ENCODE measurements at regions not wholly inside any gene's neighbourhood (a gene's known extent, or its start where the extent isn't known, plus 50 kb on each side); places are given as distances from the start of the nearest gene placed in this dataset.

GRCh38 chr4:58209551-58209950 is 1099.4 kb upstream of the IGFBP7 start:
- TF ChIP-seq POLR2A (IDR thresholded peaks at IDR 0.05; ENCODE audit: low read length) (no peak), GATA1 (IDR thresholded peaks at IDR 0.05; ENCODE audit: low read depth, low read length) (no peak)
- no peak for DNase-seq

- no peak for TF ChIP-seq POLR2A (IDR thresholded peaks at IDR 0.05; ENCODE audit: low read length)
- no peak for TF ChIP-seq GATA1 (IDR thresholded peaks at IDR 0.05; ENCODE audit: low read depth, low read length)
- DNase-seq: no peak
Observed at GRCh38 chr4:58209001-58209400, 1098.8 kb upstream of the IGFBP7 start.

- no peak for DNase-seq
- TF ChIP-seq POLR2A (IDR thresholded peaks at IDR 0.05; ENCODE audit: low read length) (no peak), GATA1 (IDR thresholded peaks at IDR 0.05; ENCODE audit: low read depth, low read length) (no peak)
Observed at GRCh38 chr4:58205446-58206235, 1095.5 kb upstream of the IGFBP7 start.

- TF ChIP-seq POLR2A (IDR thresholded peaks at IDR 0.05; ENCODE audit: low read length): no peak
- no peak for TF ChIP-seq GATA1 (IDR thresholded peaks at IDR 0.05; ENCODE audit: low read depth, low read length)
- DNase-seq: no peak
Observed at GRCh38 chr4:58192217-58192616, 1082.0 kb upstream of the IGFBP7 start.

- TF ChIP-seq GATA1 (IDR thresholded peaks at IDR 0.05; ENCODE audit: low read depth, low read length): no peak
- TF ChIP-seq POLR2A (IDR thresholded peaks at IDR 0.05; ENCODE audit: low read length): no peak
Observed at GRCh38 chr4:58191109-58191508, 1080.9 kb upstream of the IGFBP7 start.

GRCh38 chr4:58188316-58188715 is 1078.1 kb upstream of the IGFBP7 start:
- DNase-seq: no peak
- TF ChIP-seq GATA1 (IDR thresholded peaks at IDR 0.05; ENCODE audit: low read depth, low read length): no peak
- TF ChIP-seq POLR2A (IDR thresholded peaks at IDR 0.05; ENCODE audit: low read length): no peak

More at GRCh38 chr4:58191109-58191508, 1080.9 kb upstream of the IGFBP7 start:
- no peak for DNase-seq

DNA sequence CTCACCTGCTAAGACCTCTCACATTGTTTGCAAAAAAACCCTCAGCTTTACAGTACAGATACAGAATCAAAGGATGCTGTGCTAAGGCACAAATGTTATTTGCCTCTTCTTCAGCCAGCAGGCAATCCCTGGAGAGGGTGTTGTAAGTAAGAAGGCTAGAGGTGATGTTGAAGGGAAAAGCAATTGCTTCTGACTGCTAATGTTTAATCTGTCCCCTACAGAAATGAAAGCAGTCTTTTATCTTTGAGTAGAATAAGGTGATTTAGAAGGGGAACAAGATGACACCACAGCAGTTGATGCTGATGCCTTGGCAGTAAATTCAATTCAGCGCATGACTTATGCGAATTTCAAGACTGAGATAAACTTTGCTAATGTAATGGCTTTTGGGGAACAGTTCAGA is 1064.8 kb upstream of the IGFBP7 start:
- TF ChIP-seq POLR2A (IDR thresholded peaks at IDR 0.05; ENCODE audit: low read length): no peak
- TF ChIP-seq GATA1 (IDR thresholded peaks at IDR 0.05; ENCODE audit: low read depth, low read length): no peak
- DNase-seq: no peak

DNA sequence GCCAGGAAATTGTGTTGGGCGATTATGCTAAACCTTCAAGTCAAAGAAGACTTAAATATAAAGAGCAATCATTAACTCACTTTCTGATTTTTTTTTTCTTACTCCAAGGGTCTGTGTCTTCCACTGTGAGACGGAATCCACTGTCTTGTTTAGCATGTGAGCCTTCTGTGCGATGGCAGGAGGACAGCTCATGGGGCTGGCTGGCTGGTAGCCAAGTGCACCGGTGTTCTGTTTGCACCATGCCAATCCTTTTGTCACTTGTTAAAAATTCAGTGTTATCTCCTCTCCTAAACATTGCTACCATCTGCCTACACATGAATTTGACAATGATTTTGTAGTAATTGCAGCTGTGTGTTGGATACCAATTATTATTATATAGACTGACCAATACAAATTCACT is 1056.3 kb upstream of the IGFBP7 start:
- TF ChIP-seq POLR2A (IDR thresholded peaks at IDR 0.05; ENCODE audit: low read length): no peak
- TF ChIP-seq GATA1 (IDR thresholded peaks at IDR 0.05; ENCODE audit: low read depth, low read length): no peak

GRCh38 chr4:58163156-58163555 is 1053.0 kb upstream of the IGFBP7 start:
- DNase-seq: no peak
- TF ChIP-seq POLR2A (IDR thresholded peaks at IDR 0.05; ENCODE audit: low read length): no peak
- no peak for TF ChIP-seq GATA1 (IDR thresholded peaks at IDR 0.05; ENCODE audit: low read depth, low read length)

More for the DNA sequence above, 1056.3 kb upstream of the IGFBP7 start:
- no peak for DNase-seq

DNA sequence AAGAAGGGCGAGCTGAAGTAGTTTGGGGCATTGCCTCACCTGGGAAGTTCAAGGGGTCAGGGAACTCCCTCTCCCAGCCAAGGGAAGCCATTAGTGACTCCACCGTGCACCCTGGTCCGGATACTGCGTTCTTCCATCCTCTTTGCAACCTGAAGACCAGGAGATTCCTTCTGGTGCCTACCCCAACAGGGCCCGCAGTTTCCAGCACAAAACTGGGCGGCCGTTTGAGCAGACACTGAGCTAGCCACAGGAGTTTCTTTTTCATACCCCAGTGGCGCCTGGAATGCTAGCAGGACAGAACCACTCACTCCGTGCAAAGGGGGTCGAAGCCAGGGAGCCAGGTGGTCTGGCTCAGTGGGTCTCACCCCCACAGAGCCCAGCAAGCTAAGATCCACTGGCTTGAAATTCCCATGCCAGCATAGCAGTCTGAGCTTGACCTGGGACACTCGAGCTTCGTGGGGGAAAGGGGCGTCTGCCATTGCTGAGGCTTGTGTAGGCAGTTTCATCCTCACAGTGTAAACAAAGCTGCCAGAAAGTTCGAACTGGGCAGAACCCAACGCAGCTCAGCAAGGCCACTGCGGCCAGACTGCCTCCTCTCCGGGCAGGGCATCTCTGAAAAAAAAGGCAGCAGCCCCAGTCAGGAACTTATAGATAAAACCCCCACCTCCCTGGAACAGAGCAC is 1039.4 kb upstream of the IGFBP7 start:
- no peak for TF ChIP-seq GATA1 (IDR thresholded peaks at IDR 0.05; ENCODE audit: low read depth, low read length)
- TF ChIP-seq POLR2A (IDR thresholded peaks at IDR 0.05; ENCODE audit: low read length): no peak

GRCh38 chr4:58144721-58145120 is 1034.5 kb upstream of the IGFBP7 start:
- DNase-seq: no peak
- TF ChIP-seq POLR2A (IDR thresholded peaks at IDR 0.05; ENCODE audit: low read length) (no peak), GATA1 (IDR thresholded peaks at IDR 0.05; ENCODE audit: low read depth, low read length) (no peak)

More for the DNA sequence above, 1039.4 kb upstream of the IGFBP7 start:
- DNase-seq: no peak

DNA sequence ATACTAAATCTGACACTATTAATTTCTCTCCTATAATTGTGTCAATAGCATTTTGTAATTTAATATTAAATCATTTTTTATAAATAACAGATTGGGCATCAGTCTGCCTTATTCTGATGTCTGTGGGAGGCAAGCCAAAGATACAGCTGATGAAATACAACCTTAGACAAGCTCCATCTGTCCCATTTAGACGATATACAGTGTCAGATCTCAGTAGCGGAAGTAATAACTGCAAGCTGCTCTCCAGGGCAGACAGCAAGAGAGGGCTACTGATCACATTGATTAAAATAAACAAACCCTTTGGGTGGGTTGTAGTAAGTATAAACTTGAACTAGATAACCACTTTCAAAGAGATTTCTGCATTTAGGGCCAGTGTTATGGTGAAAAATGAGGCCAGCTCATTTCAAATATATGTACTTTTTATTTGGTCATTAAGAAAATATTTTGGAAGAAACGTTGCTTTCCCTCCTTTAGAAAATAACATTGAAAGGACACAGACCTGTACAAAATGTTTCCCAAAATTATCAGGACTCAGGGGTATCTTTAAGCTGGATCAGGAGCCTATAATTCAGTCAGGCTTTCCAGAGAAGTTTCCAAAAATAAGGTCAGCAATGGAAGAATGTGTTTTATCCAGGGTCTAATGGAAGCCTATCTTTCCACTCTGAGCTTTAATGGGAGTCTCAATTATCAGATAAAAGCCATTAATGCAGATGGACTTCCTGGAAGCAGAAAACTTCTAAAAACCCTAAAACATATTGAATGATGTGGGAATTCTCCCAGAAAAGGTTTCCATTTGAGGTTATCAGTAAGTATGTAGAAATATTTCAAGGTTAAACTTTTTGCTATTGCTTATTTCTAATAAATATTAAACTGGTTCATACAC is 1028.8 kb upstream of the IGFBP7 start:
- no peak for DNase-seq
- TF ChIP-seq POLR2A (IDR thresholded peaks at IDR 0.05; ENCODE audit: low read length): no peak
- TF ChIP-seq GATA1 (IDR thresholded peaks at IDR 0.05; ENCODE audit: low read depth, low read length): no peak

GRCh38 chr4:58136604-58137003 is 1026.4 kb upstream of the IGFBP7 start:
- TF ChIP-seq POLR2A (IDR thresholded peaks at IDR 0.05; ENCODE audit: low read length) (no peak), GATA1 (IDR thresholded peaks at IDR 0.05; ENCODE audit: low read depth, low read length) (no peak)
- DNase-seq: no peak

DNA sequence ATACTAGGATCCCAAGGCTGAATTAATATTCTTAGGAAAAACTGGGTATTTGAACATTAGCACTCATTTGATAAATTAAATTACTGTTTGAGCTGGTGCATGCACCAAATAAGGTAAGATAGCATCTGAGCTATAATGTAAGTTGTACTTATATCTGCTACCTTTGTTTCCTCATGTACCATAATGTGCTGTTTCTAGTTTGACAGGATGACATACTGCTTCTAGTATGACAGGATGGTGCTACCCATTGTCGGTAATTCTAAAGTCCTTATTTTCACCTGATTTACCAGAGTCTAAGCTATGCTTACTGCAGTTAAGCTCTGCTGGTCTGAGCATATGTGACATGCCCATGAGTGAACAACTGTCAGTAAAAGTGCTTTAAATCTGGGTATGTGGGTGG is 1017.5 kb upstream of the IGFBP7 start:
- DNase-seq: no peak
- TF ChIP-seq GATA1 (IDR thresholded peaks at IDR 0.05; ENCODE audit: low read depth, low read length) (no peak), POLR2A (IDR thresholded peaks at IDR 0.05; ENCODE audit: low read length) (no peak)
